Neural cell (in vitro differentiated cells): ENCODE measurements at regions not wholly inside any gene's neighbourhood (a gene's known extent, or its start where the extent isn't known, plus 50 kb on each side); places are given as distances from the start of the nearest gene placed in this dataset.

Experiments
- CTCF ChIP-seq: fragments of 450-650 bp; IDR thresholded peaks from 2 replicates; pipeline ENCODE4 v1.5.1; 2014; ENCODE audit warnings: antibody characterized with exemption, mild to moderate bottlenecking, moderate library complexity; ENCODE audit not compliant: poor library complexity, severe bottlenecking
- EP300 ChIP-seq: fragments of 450-650 bp; conservative IDR thresholded peaks from 2 replicates; pipeline ENCODE4 v1.6.1; 2014; ENCODE audit warnings: antibody characterized with exemption, mild to moderate bottlenecking, moderate library complexity; ENCODE audit not compliant: poor library complexity, severe bottlenecking

- TF ChIP-seq CTCF (no peak), EP300 (no peak)
Measured at GRCh38 chr4:67162690-67163089, 382.6 kb downstream of the CENPC start.
